Liver (tissue), 7 donors: ENCODE measurements at regions not wholly inside any gene's neighbourhood (a gene's known extent, or its start where the extent isn't known, plus 50 kb on each side); places are given as distances from the start of the nearest gene placed in this dataset.

ENCODE experiments used
- DNase-seq: peaks from one replicate; pipeline ENCODE4 v3.0.0-alpha.2; 2017; ENCODE audit warnings: low spot score
- H3K27ac ChIP-seq, 2 donors: one replicate each; pipeline ENCODE4 v1.7.0; 2013; ENCODE audit warnings: inconsistent platforms in 2 of 2, low read length in 2 of 2, control low read depth in 1 of 2, low read depth in 1 of 2, mild to moderate bottlenecking in 1 of 2
- H3K27me3 ChIP-seq, 4 donors: one replicate each; pipeline versions ENCODE4 v1.6.1 to v1.7.0; 2013; ENCODE audit warnings: low read length in 3 of 4, inconsistent platforms in 1 of 4, mild to moderate bottlenecking in 1 of 4, moderate library complexity in 1 of 4; ENCODE audit not compliant: control insufficient read depth in 4 of 4, insufficient read depth in 4 of 4
- H3K36me3 ChIP-seq, 4 donors: one replicate each; pipeline versions ENCODE4 v1.6.1 to v1.7.0; 2013; ENCODE audit warnings: low read length in 3 of 4, mild to moderate bottlenecking in 3 of 4, low read depth in 1 of 4, moderate library complexity in 1 of 4; ENCODE audit not compliant: control insufficient read depth in 4 of 4, insufficient read depth in 3 of 4
- H3K4me1 ChIP-seq, 4 donors: one replicate each; pipeline versions ENCODE4 v1.6.1 to v1.7.0; 2013; ENCODE audit warnings: low read length in 3 of 4, mild to moderate bottlenecking in 3 of 4, moderate library complexity in 1 of 4; ENCODE audit not compliant: control insufficient read depth in 4 of 4, insufficient read depth in 4 of 4
- H3K4me3 ChIP-seq, 3 donors: one replicate each; pipeline versions ENCODE4 v1.6.1 to v1.7.0; 2013; ENCODE audit warnings: low read length in 3 of 3, control low read depth in 1 of 3, low read depth in 1 of 3, mild to moderate bottlenecking in 1 of 3
- H3K9ac ChIP-seq, 2 donors: one replicate each; pipeline ENCODE4 v1.7.0; 2013; ENCODE audit warnings: low read length in 2 of 2, mild to moderate bottlenecking in 2 of 2, moderate library complexity in 2 of 2, control low read depth in 1 of 2, low read depth in 1 of 2
- H3K9me3 ChIP-seq, 4 donors: one replicate each; pipeline versions ENCODE4 v1.6.1 to v1.7.0; 2013; ENCODE audit warnings: low read length in 3 of 4; ENCODE audit not compliant: control insufficient read depth in 4 of 4
- ATF3 ChIP-seq: IDR thresholded peaks from 2 replicates; pipeline ENCODE4 v1.6.1; 2016; ENCODE audit warnings: antibody characterized with exemption
- EGR1 ChIP-seq, 2 donors: IDR thresholded peaks; 2 replicates each; pipeline ENCODE4 v1.6.1; 2016 to 2018; ENCODE audit warnings: antibody characterized with exemption in 2 of 2, low read depth in 2 of 2
- FOXA1 ChIP-seq: IDR thresholded peaks from 2 replicates; pipeline ENCODE4 v1.6.1; 2016; ENCODE audit warnings: antibody characterized with exemption
- HNF4A ChIP-seq, 2 donors: conservative IDR thresholded peaks; 2 replicates each; pipeline ENCODE4 v1.6.1; 2016; ENCODE audit warnings: antibody characterized with exemption in 2 of 2, mild to moderate bottlenecking in 2 of 2
- JUND ChIP-seq, 2 donors: IDR thresholded peaks; 2 replicates each; pipeline ENCODE4 v1.6.1; 2016; ENCODE audit warnings: antibody characterized with exemption in 2 of 2
- MAX ChIP-seq: IDR thresholded peaks from 2 replicates; pipeline ENCODE4 v1.6.1; 2016; ENCODE audit warnings: antibody characterized with exemption
- NR2F2 ChIP-seq: IDR thresholded peaks from 2 replicates; pipeline ENCODE4 v1.6.1; 2016; ENCODE audit warnings: antibody characterized with exemption
- RAD21 ChIP-seq, 2 donors: IDR thresholded peaks; 2 replicates each; pipeline ENCODE4 v1.6.1; 2016; ENCODE audit warnings: antibody characterized with exemption in 2 of 2, mild to moderate bottlenecking in 2 of 2
- REST ChIP-seq: IDR thresholded peaks from 2 replicates; pipeline ENCODE4 v1.6.1; 2016; ENCODE audit warnings: antibody characterized with exemption, mild to moderate bottlenecking
- RXRA ChIP-seq, 2 donors: IDR thresholded peaks; 2 replicates each; pipeline ENCODE4 v1.6.1; 2017 to 2018; ENCODE audit warnings: antibody characterized with exemption in 2 of 2, mild to moderate bottlenecking in 1 of 2
- SP1 ChIP-seq: IDR thresholded peaks from 2 replicates; pipeline ENCODE4 v1.6.1; 2018; ENCODE audit warnings: antibody characterized with exemption, mild to moderate bottlenecking
- TAF1 ChIP-seq: conservative IDR thresholded peaks from 2 replicates; pipeline ENCODE4 v1.6.1; 2016; ENCODE audit warnings: antibody characterized with exemption, mild to moderate bottlenecking
- YY1 ChIP-seq: IDR thresholded peaks from 2 replicates; pipeline ENCODE4 v1.6.1; 2016; ENCODE audit warnings: antibody characterized with exemption, mild to moderate bottlenecking
- ZBTB33 ChIP-seq: IDR thresholded peaks from 2 replicates; pipeline ENCODE4 v1.6.1; 2016; ENCODE audit warnings: antibody characterized with exemption
- WGBS: extraction: QIAGEN DNeasy Blood & Tissue Kit; methylation state at CpG from one replicate; pipeline ENCODE4 v1.1.7; 2013; 5-methylcytosine and 5-hydroxymethylcytosine counted together
- donor health status: healthy.
- donor health status: healthy.
- donor health status: healthy.
- donor health status: healthy.

GRCh38 chr13:87368639-87369038 is 302.5 kb upstream of the SLITRK5 start:
- Histone ChIP-seq H3K4me3 (no peak overlapping the region), H3K36me3 (no peaks in the 10 kb centered on the region), H3K27me3 (no peaks in the 10 kb centered on the region), H3K27ac (no peak overlapping the region), H3K9ac (no peak overlapping the region), H3K4me1 (no peaks in the 10 kb centered on the region), H3K9me3 (no peaks in the 10 kb centered on the region)
- TF ChIP-seq JUND (IDR thresholded peaks at IDR 0.05) (no peak), FOXA1 (no peak), EGR1 (IDR thresholded peaks at IDR 0.05; ENCODE audit: low read depth in 2 of 2) (no peak), NR2F2 (no peak), ATF3 (no peak), MAX (no peak), YY1 (no peak), ZBTB33 (no peak), REST (no peak)
- WGBS, result 86% methylated on average over 2 of the region's 2 CpGs
- DNase-seq, result no peak

GRCh38 chr13:87376081-87376480 is 295.1 kb upstream of the SLITRK5 start:
- no peak for DNase-seq
- Histone ChIP-seq H3K27me3 (no peaks in the 10 kb centered on the region), H3K4me1 (no peaks in the 10 kb centered on the region), H3K9me3 (no peaks in the 10 kb centered on the region), H3K4me3 (no peak overlapping the region), H3K9ac (no peak overlapping the region), H3K27ac (no peak overlapping the region), H3K36me3 (no peaks in the 10 kb centered on the region)
- WGBS, result 87% methylated on average over 1 of the region's 1 CpG
- TF ChIP-seq SP1 (no peak), NR2F2 (no peak), RAD21 (IDR thresholded peaks at IDR 0.05) (no peak)

GRCh38 chr13:87384099-87384498 is 287.1 kb upstream of the SLITRK5 start:
- Histone ChIP-seq H3K9me3 (no peaks in the 10 kb centered on the region), H3K4me3 (no peak overlapping the region), H3K27ac (no peak overlapping the region), H3K9ac (no peak overlapping the region), H3K27me3 (no peaks in the 10 kb centered on the region), H3K36me3 (no peaks in the 10 kb centered on the region), H3K4me1 (no peaks in the 10 kb centered on the region)
- no peak for DNase-seq
- no peak for TF ChIP-seq YY1
- no peak for TF ChIP-seq EGR1 (IDR thresholded peaks at IDR 0.05; ENCODE audit: low read depth in 2 of 2)
- TF ChIP-seq REST, result no peak
- no peak for TF ChIP-seq MAX
- no peak for TF ChIP-seq HNF4A (conservative IDR thresholded peaks at IDR 0.05)
- no peak for TF ChIP-seq JUND (IDR thresholded peaks at IDR 0.05)
- TF ChIP-seq TAF1, result no peak
- no peak for TF ChIP-seq RXRA (IDR thresholded peaks at IDR 0.05)
- no peak for TF ChIP-seq NR2F2
- no peak for TF ChIP-seq SP1
- 89% methylated on average over 3 of the region's 3 CpGs for WGBS
